ENCODE measurements at regions not wholly inside any gene's neighbourhood (a gene's known extent, or its start where the extent isn't known, plus 50 kb on each side); places are given as distances from the start of the nearest gene placed in this dataset.

DNA sequence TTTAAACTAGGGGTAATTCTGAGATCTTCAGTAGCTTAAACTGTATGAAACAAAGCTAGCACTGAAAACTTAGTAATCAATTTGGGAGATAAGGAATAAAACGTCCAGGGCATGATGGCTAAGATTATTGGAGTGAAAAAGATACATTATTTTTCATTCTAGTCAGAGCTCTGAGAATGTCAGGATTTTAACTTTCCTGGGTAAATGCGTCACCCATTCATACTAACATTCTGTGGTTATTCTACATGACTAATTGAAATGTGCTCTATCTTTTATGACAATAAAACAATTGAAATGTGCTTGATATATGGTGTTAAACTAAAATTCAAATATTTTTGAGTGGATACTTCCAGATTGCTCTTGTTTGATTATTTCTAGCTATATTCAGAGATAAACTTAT, 626.0 kb downstream of the EDEM1 start:
- TF ChIP-seq, protein P1, sequence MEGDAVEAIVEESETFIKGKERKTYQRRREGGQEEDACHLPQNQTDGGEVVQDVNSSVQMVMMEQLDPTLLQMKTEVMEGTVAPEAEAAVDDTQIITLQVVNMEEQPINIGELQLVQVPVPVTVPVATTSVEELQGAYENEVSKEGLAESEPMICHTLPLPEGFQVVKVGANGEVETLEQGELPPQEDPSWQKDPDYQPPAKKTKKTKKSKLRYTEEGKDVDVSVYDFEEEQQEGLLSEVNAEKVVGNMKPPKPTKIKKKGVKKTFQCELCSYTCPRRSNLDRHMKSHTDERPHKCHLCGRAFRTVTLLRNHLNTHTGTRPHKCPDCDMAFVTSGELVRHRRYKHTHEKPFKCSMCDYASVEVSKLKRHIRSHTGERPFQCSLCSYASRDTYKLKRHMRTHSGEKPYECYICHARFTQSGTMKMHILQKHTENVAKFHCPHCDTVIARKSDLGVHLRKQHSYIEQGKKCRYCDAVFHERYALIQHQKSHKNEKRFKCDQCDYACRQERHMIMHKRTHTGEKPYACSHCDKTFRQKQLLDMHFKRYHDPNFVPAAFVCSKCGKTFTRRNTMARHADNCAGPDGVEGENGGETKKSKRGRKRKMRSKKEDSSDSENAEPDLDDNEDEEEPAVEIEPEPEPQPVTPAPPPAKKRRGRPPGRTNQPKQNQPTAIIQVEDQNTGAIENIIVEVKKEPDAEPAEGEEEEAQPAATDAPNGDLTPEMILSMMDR (IDR thresholded peaks at IDR 0.05), result no peak
- no peak for TF ChIP-seq POLR2A (IDR thresholded peaks at IDR 0.05)
